ENCODE measurements at regions not wholly inside any gene's neighbourhood (a gene's known extent, or its start where the extent isn't known, plus 50 kb on each side); places are given as distances from the start of the nearest gene placed in this dataset.

GRCh38 chr2:203814661-203815540 is 52.7 kb upstream of the CTLA4 start:
- no peaks in the 10 kb centered on the region for H3K27me3 ChIP-seq
- H3K4me1 ChIP-seq = peaks cover 0 to 29% (median 21%) of the 10 kb centered on the region in 4 donors
- no peak overlapping the region for H3K4me3 ChIP-seq
- no peak overlapping the region for H3K27ac ChIP-seq
- peak in 1 of 2 donors; percentile 50 for DNase-seq
- H3K36me3 ChIP-seq = no peaks in the 10 kb centered on the region
- no peaks in the 10 kb centered on the region for H3K9me3 ChIP-seq
- TF ChIP-seq, protein P1, sequence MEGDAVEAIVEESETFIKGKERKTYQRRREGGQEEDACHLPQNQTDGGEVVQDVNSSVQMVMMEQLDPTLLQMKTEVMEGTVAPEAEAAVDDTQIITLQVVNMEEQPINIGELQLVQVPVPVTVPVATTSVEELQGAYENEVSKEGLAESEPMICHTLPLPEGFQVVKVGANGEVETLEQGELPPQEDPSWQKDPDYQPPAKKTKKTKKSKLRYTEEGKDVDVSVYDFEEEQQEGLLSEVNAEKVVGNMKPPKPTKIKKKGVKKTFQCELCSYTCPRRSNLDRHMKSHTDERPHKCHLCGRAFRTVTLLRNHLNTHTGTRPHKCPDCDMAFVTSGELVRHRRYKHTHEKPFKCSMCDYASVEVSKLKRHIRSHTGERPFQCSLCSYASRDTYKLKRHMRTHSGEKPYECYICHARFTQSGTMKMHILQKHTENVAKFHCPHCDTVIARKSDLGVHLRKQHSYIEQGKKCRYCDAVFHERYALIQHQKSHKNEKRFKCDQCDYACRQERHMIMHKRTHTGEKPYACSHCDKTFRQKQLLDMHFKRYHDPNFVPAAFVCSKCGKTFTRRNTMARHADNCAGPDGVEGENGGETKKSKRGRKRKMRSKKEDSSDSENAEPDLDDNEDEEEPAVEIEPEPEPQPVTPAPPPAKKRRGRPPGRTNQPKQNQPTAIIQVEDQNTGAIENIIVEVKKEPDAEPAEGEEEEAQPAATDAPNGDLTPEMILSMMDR (IDR thresholded peaks at IDR 0.05) = peak; percentile 85 to 88
- intact Hi-C loops (cut with DNase I; ENCODE audit: low total_unique reads) = loop anchor here (5.0 to 10.0 kb wide), 2 partner anchors 160 to 333 kb away; no protein-coding TSS in a partner anchor

GRCh38 chr2:203815541-203815898 is 52.1 kb upstream of the CTLA4 start:
- peaks cover 0 to 29% (median 21%) of the 10 kb centered on the region in 4 donors for H3K4me1 ChIP-seq
- intact Hi-C loops (cut with DNase I; ENCODE audit: low total_unique reads) = loop anchor here (5.0 to 10.0 kb wide), 2 partner anchors 161 to 333 kb away; no protein-coding TSS in a partner anchor
- H3K27me3 ChIP-seq = no peaks in the 10 kb centered on the region
- no peak overlapping the region for H3K4me3 ChIP-seq
- TF ChIP-seq, protein P1 (IDR thresholded peaks at IDR 0.05) = no peak
- no peaks in the 10 kb centered on the region for H3K9me3 ChIP-seq
- H3K36me3 ChIP-seq = no peaks in the 10 kb centered on the region
- no peak for DNase-seq
- H3K27ac ChIP-seq = peak overlapping the region; percentile 11 to 12

- TF ChIP-seq, protein P1 (IDR thresholded peaks at IDR 0.05) = no peak
- Histone ChIP-seq H3K9me3 (no peaks in the 10 kb centered on the region), H3K4me1 (peaks cover 0 to 18% (median 10%) of the 10 kb centered on the region in 4 donors), H3K27ac (no peak overlapping the region), H3K27me3 (no peaks in the 10 kb centered on the region), H3K36me3 (no peaks in the 10 kb centered on the region), H3K4me3 (no peak overlapping the region)
- DNase-seq = no peak
- intact Hi-C loops (cut with DNase I; ENCODE audit: low total_unique reads) = loop anchor here (5.0 to 10.0 kb wide), 2 partner anchors 162 to 335 kb away; no protein-coding TSS in a partner anchor
These were observed 50.4 kb upstream of the CTLA4 start for GRCh38 chr2:203817147-203817546.
